ENCODE measurements at regions not wholly inside any gene's neighbourhood (a gene's known extent, or its start where the extent isn't known, plus 50 kb on each side); places are given as distances from the start of the nearest gene placed in this dataset.

- H3K9me3 ChIP-seq, result no peaks in the 10 kb centered on the region
These were observed 463.9 kb downstream of the ICE1 start for GRCh38 chr5:5886353-5886752.

GRCh38 chr5:5885782-5886181, 463.3 kb downstream of the ICE1 start:
- no peaks in the 10 kb centered on the region for H3K4me1 ChIP-seq (replicated peaks)
- WGBS, result 91% methylated on average over 8 of the region's 8 CpGs
- no peaks in the 10 kb centered on the region for H3K9me3 ChIP-seq
- H3K36me3 ChIP-seq, result no peaks in the 10 kb centered on the region
- no peak for DNase-seq (ENCODE audit: low spot score)
- H3K27me3 ChIP-seq (replicated peaks; ENCODE audit: insufficient read depth), result no peaks in the 10 kb centered on the region
- H3K4me3 ChIP-seq, result no peak overlapping the region
- TF ChIP-seq POLR2A (IDR thresholded peaks at IDR 0.05) (no peak), POLR2AphosphoS5 (IDR thresholded peaks at IDR 0.05) (no peak)
- TF ChIP-seq, protein P1, sequence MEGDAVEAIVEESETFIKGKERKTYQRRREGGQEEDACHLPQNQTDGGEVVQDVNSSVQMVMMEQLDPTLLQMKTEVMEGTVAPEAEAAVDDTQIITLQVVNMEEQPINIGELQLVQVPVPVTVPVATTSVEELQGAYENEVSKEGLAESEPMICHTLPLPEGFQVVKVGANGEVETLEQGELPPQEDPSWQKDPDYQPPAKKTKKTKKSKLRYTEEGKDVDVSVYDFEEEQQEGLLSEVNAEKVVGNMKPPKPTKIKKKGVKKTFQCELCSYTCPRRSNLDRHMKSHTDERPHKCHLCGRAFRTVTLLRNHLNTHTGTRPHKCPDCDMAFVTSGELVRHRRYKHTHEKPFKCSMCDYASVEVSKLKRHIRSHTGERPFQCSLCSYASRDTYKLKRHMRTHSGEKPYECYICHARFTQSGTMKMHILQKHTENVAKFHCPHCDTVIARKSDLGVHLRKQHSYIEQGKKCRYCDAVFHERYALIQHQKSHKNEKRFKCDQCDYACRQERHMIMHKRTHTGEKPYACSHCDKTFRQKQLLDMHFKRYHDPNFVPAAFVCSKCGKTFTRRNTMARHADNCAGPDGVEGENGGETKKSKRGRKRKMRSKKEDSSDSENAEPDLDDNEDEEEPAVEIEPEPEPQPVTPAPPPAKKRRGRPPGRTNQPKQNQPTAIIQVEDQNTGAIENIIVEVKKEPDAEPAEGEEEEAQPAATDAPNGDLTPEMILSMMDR (IDR thresholded peaks at IDR 0.05), result no peak
- intact Hi-C loops (cut with DNase I), result loop anchor here (10.0 kb wide), 1 partner anchor 391 kb away; no protein-coding TSS in a partner anchor
- H3K27ac ChIP-seq, result no peak overlapping the region

More at GRCh38 chr5:5886353-5886752, 463.9 kb downstream of the ICE1 start:
- Histone ChIP-seq H3K27me3 (replicated peaks; ENCODE audit: insufficient read depth) (no peaks in the 10 kb centered on the region), H3K36me3 (no peaks in the 10 kb centered on the region), H3K27ac (no peak overlapping the region), H3K4me1 (replicated peaks) (no peaks in the 10 kb centered on the region), H3K4me3 (no peak overlapping the region)
- no peak for DNase-seq (ENCODE audit: low spot score)
- TF ChIP-seq, protein P1 (IDR thresholded peaks at IDR 0.05), result no peak
- WGBS, result 84% methylated on average over 20 of the region's 20 CpGs
- intact Hi-C loops (cut with DNase I), result loop anchor here (10.0 kb wide), 1 partner anchor 392 kb away; no protein-coding TSS in a partner anchor

- H3K27ac ChIP-seq, result no peak overlapping the region
- no peaks in the 10 kb centered on the region for H3K36me3 ChIP-seq
- H3K9me3 ChIP-seq, result no peaks in the 10 kb centered on the region
- no peaks in the 10 kb centered on the region for H3K4me1 ChIP-seq (replicated peaks)
- 86% methylated on average over 5 of the region's 5 CpGs for WGBS
- no peaks in the 10 kb centered on the region for H3K27me3 ChIP-seq (replicated peaks; ENCODE audit: insufficient read depth)
- no peak for TF ChIP-seq POLR2AphosphoS5 (IDR thresholded peaks at IDR 0.05)
- H3K4me3 ChIP-seq, result no peak overlapping the region
- intact Hi-C loops (cut with DNase I), result loop anchor here (10.0 kb wide), 1 partner anchor 390 kb away; no protein-coding TSS in a partner anchor
- DNase-seq (ENCODE audit: low spot score), result no peak
These were observed 462.1 kb downstream of the ICE1 start for GRCh38 chr5:5884593-5884992.

GRCh38 chr5:5883562-5883961, 461.1 kb downstream of the ICE1 start:
- TF ChIP-seq POLR2AphosphoS5 (IDR thresholded peaks at IDR 0.05), result no peak
- TF ChIP-seq POLR2A (IDR thresholded peaks at IDR 0.05), result no peak
- TF ChIP-seq, protein P1 (IDR thresholded peaks at IDR 0.05), result no peak
- intact Hi-C loops (cut with DNase I), result loop anchor here (10.0 kb wide), 1 partner anchor 389 kb away; no protein-coding TSS in a partner anchor
- WGBS, result 85% methylated on average over 4 of the region's 5 CpGs

GRCh38 chr5:5883146-5883545, 460.7 kb downstream of the ICE1 start:
- no peaks in the 10 kb centered on the region for H3K4me1 ChIP-seq (replicated peaks)
- H3K27me3 ChIP-seq (replicated peaks; ENCODE audit: insufficient read depth), result no peaks in the 10 kb centered on the region
- DNase-seq (ENCODE audit: low spot score), result no peak
- H3K9me3 ChIP-seq, result no peaks in the 10 kb centered on the region
- H3K4me3 ChIP-seq, result no peak overlapping the region
- no peaks in the 10 kb centered on the region for H3K36me3 ChIP-seq
- TF ChIP-seq, protein P1 (IDR thresholded peaks at IDR 0.05), result no peak
- no peak for TF ChIP-seq POLR2AphosphoS5 (IDR thresholded peaks at IDR 0.05)
- TF ChIP-seq POLR2A (IDR thresholded peaks at IDR 0.05), result no peak
- 71% methylated on average over 5 of the region's 5 CpGs for WGBS
- intact Hi-C loops (cut with DNase I), result loop anchor here (10.0 kb wide), 1 partner anchor 388 kb away; no protein-coding TSS in a partner anchor
- H3K27ac ChIP-seq, result no peak overlapping the region

More at GRCh38 chr5:5883562-5883961, 461.1 kb downstream of the ICE1 start:
- DNase-seq (ENCODE audit: low spot score), result no peak
- H3K9me3 ChIP-seq, result no peaks in the 10 kb centered on the region
- no peak overlapping the region for H3K27ac ChIP-seq
- no peaks in the 10 kb centered on the region for H3K36me3 ChIP-seq
- no peaks in the 10 kb centered on the region for H3K27me3 ChIP-seq (replicated peaks; ENCODE audit: insufficient read depth)
- H3K4me1 ChIP-seq (replicated peaks), result no peaks in the 10 kb centered on the region
- H3K4me3 ChIP-seq, result no peak overlapping the region
